Upper lobe of left lung (tissue), 4 donors: ENCODE measurements at regions not wholly inside any gene's neighbourhood (a gene's known extent, or its start where the extent isn't known, plus 50 kb on each side); places are given as distances from the start of the nearest gene placed in this dataset.

ENCODE experiments used
- EP300 ChIP-seq, 4 donors: sonication (generic); formaldehyde crosslinking; IDR thresholded peaks; one replicate each; pipeline ENCODE4 v1.5.1; 2017; ENCODE audit warnings: antibody characterized with exemption in 4 of 4, control low read depth in 2 of 4
- POLR2A ChIP-seq, 4 donors: fragments of 450-650 bp; IDR thresholded peaks; one replicate each; pipeline ENCODE4 v1.5.1; 2016 to 2017; ENCODE audit warnings: antibody characterized with exemption in 4 of 4, mild to moderate bottlenecking in 2 of 4
- TF ChIP-seq, protein P1 (sequence below), 6 experiments: fragments of 450-650 bp in 4 of 6; fragments of 200-600 bp in 2 of 6; sonication (generic) in 2 of 6; IDR thresholded peaks; one replicate each; pipeline ENCODE4 v1.5.1; 2016 to 2019; ENCODE audit warnings: antibody characterized with exemption in 6 of 6

GRCh38 chr7:95715274-95715673 is 57.1 kb upstream of the DYNC1I1 start:
- TF ChIP-seq, protein P1, sequence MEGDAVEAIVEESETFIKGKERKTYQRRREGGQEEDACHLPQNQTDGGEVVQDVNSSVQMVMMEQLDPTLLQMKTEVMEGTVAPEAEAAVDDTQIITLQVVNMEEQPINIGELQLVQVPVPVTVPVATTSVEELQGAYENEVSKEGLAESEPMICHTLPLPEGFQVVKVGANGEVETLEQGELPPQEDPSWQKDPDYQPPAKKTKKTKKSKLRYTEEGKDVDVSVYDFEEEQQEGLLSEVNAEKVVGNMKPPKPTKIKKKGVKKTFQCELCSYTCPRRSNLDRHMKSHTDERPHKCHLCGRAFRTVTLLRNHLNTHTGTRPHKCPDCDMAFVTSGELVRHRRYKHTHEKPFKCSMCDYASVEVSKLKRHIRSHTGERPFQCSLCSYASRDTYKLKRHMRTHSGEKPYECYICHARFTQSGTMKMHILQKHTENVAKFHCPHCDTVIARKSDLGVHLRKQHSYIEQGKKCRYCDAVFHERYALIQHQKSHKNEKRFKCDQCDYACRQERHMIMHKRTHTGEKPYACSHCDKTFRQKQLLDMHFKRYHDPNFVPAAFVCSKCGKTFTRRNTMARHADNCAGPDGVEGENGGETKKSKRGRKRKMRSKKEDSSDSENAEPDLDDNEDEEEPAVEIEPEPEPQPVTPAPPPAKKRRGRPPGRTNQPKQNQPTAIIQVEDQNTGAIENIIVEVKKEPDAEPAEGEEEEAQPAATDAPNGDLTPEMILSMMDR (IDR thresholded peaks at IDR 0.05), result no peak
- TF ChIP-seq EP300 (IDR thresholded peaks at IDR 0.05) (no peak), POLR2A (IDR thresholded peaks at IDR 0.05) (no peak)
